ENCODE measurements at regions not wholly inside any gene's neighbourhood (a gene's known extent, or its start where the extent isn't known, plus 50 kb on each side); places are given as distances from the start of the nearest gene placed in this dataset.
A peak's percentile ranks its signal among the peaks of the same experiment; 100 is the strongest.
"Not testable (repeated sequence)": the region's sequence is repeated elsewhere in the genome, so short reads cannot be mapped to it uniquely, and the experiment has no call there.

DNA sequence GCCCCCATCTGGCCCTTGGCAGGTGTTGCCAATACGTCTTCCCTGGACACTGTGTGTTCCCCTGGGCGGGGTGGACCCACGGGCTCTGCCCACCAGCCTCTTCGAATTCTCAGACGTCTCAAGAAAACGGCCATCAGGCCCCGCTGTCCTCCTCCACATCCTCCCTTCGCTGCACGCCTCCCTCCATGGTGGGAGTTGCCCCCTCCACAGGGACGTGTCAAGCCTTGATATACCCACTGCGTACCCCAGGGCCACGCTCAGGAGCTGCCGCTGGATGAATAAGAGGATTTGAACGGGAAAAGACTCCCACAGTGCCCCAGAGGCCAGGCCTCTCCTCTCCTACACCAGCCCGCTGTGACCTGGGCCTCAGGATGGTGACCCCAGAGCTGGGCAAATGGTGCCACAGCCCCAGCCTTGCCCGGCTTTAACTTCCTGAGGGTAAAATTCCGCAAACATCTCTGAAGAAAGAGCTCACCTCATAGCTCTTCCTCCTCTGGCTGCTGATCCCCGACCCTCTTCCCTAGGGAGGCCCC lies 399.3 kb upstream of the MYT1L start:
- no peak for DNase-seq

DNA sequence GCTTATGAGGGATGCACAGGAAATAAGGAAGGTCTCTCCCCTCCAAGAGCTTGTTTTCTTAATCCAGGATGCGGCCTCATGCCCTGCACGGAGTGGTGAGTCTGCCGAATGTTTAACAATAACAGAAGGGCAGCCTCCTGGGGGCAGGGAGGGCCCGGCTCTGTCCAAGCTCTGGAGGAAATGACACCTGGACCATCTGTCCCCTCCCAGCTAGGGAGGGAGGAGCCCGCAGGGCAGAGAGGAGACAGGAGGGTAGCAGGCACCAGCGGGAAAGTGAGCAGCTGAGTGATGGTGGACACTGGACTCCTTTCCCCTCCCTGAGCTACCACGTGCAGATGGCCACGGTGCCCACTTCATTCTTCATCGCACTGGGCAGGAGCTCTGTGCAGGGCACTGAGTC lies 398.2 kb upstream of the MYT1L start:
- no peak for DNase-seq

- no peak for DNase-seq
Observed at GRCh38 chr2:2728635-2729034, 397.6 kb upstream of the MYT1L start.

DNA sequence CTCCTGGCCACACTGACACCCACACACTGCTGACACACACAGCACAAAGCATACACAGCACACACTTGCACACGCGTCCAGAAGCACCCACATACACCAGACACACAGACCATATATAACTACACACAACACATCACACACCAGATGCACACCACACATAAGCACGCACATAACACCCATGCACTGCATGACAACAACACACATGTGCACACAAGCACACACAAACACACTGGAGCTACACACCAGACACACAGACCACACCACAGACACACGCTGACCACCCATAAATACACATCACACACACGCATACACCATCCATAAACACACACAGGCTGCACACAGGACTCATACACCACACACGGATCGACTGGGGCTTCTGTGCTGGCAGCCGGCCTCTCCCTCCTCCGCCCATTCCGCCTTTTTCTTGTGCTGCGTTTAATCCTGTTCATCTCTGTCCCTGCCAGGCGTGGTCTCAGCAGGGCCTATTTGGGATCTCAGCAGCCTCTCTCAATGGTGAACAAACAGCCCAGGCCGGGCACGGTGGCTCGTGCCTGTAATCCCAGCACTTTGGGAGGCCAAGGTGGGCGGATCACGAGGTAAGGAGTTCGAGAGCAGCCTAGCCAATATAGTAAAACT lies 396.9 kb upstream of the MYT1L start:
- DNase-seq: no peak

- DNase-seq: no peak
Observed at GRCh38 chr2:2726163-2726562, 395.1 kb upstream of the MYT1L start.

- DNase-seq: no peak
Observed at GRCh38 chr2:2723064-2723463, 392.0 kb upstream of the MYT1L start.

GRCh38 chr2:2721296-2721835 lies 390.3 kb upstream of the MYT1L start:
- no peak for DNase-seq

DNA sequence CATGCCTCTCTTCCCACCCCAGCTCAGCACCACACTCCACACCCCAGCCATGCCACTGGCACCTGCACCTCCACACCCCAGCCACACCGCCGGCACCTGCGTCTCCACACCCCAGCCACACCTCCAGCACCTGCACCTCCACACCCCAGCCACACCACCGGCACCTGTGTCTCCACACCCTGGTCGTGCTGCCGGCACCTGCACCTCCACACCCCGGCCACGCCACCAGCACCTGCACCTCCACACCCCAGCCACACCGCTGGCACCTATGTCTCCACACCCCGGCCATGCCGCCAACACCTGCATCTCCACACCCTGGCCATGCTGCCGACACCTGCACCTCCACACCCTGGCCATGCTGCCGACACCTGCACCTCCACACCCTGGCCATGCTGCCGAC lies 389.7 kb upstream of the MYT1L start:
- DNase-seq: not testable (repeated sequence)

- DNase-seq: no peak
Observed at GRCh38 chr2:2720351-2720750, 389.3 kb upstream of the MYT1L start.

DNA sequence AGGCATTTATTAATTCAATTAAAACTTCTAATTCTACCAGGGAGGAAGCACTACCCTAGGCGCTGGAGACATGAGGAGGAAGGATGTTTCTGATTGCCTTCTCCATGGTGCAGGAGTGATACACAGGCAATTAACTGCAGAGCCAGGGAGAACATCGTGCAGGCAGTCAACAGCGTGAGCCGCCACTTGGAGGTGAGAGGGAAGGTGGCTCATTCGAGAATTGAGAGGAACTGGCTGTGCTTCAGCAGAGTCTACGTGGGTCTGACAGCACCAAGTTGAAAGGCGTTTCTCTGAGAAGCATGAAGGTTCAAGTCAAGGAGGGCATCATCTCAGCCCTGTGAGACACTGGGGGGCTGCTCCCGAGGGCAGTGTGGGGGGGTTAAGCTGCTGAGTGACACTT lies 388.7 kb upstream of the MYT1L start:
- DNase-seq: no peak

DNA sequence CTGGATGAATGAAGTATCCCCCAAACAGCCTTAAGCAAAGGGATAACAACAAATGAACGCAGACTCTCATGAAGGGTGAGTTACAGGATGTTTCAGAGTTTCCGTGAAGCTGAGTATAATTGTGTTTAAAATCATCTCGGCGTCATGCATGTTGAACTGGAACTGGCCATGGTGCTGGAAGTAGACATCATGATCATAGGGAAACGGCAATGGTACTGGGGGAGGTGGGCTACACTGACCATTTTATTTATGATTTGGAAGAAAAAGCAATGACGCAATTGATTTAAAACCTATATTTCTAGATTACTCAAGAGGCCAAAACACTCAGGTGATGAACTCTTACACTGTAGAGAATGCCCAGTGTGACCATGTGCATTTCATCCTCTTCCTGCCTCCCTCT lies 387.9 kb upstream of the MYT1L start:
- DNase-seq: no peak

DNA sequence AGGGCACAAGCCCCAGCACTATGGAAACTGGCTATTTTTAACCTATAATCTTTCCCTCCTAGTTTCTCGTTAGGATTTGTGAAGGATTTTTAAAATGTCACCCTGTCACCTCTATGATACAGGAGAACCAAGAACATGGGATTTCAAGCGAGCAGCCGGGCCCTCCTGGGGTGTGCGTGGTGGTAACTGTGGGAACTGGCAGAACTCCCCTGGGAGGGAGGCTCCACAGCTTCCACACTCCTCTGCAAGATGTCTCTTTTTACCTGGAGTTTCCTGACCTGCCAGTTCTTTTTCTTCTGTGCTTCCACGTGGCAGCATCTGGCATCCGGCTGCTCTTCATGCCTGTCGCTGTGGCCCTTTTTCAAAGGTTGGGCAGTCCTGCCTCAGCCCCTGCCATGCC lies 386.3 kb upstream of the MYT1L start:
- DNase-seq: no peak

- no peak for DNase-seq
Observed at GRCh38 chr2:2716771-2717170, 385.7 kb upstream of the MYT1L start.

DNA sequence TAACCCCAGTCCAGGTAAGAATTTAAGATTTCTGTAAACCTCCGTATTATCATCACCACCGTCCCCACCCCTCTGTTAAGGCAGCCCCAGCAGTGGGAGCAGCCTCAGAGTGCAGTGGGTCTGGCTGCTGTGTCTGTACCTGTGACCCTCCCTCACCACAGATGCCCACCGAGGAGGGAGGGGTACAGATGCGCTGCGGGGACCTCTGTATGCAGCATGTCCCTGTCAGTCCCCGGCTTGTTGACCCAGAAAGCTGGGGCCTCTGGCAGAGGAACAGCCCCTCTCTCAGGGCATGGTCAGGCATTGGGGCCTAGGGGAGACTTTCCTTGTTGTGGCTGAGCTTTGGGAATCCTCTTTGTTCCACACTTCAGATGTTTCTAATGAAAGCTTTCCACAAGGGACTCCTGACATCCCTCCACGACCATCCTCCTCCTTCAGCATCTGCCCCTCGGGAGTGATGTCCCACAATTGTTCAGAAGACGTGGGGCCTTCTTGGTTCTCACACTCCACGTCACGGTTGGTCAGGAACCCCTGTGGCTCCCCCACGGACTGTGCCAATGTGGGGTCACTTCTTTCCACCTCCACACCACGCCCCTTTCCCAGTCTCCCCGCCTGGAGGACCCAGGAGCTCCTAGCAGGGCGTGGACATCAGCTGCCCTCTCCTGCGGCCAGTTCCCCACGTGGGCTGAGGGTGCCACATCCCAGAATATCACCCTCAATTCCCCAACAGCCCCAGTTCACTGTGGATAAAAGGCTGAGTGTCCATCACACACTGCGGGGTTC lies 384.2 kb upstream of the MYT1L start:
- DNase-seq: no peak

DNA sequence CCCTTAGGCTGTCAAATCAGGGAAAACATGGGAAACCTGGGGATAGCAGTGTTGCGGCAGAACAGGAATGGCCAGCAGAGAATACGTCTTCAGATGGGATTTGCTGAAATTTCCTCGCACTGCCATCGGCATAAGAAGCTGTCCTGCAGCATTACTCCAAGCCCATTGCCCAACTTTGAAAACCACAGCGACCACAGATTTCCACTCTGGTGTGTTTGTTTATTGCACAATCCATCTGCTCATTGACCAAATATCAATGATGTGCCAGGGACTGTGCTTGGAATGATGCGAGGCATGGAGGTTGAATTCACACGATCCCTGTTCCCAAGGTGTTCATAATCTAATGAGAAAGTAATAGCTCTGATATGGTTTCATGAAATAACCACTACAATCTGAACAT lies 383.3 kb upstream of the MYT1L start:
- no peak for DNase-seq

GRCh38 chr2:2709431-2709770 lies 378.3 kb upstream of the MYT1L start:
- DNase-seq: no peak

GRCh38 chr2:2708575-2709430 lies 377.7 kb upstream of the MYT1L start:
- DNase-seq: no peak

- no peak for DNase-seq
Observed at GRCh38 chr2:2707206-2707991, 376.3 kb upstream of the MYT1L start.

GRCh38 chr2:2706306-2706705 lies 375.2 kb upstream of the MYT1L start:
- no peak for DNase-seq

- no peak for DNase-seq
Observed at GRCh38 chr2:2705871-2706270, 374.8 kb upstream of the MYT1L start.

- DNase-seq: peak; percentile 13
Observed at GRCh38 chr2:2704428-2705090, 373.5 kb upstream of the MYT1L start.

Measured in CD4-positive, alpha-beta T cell treated with Interferon gamma for 1 hour (primary cell).